ENCODE measurements at regions not wholly inside any gene's neighbourhood (a gene's known extent, or its start where the extent isn't known, plus 50 kb on each side); places are given as distances from the start of the nearest gene placed in this dataset.
"Not testable (repeated sequence)": the region's sequence is repeated elsewhere in the genome, so short reads cannot be mapped to it uniquely, and the experiment has no call there.

DNA sequence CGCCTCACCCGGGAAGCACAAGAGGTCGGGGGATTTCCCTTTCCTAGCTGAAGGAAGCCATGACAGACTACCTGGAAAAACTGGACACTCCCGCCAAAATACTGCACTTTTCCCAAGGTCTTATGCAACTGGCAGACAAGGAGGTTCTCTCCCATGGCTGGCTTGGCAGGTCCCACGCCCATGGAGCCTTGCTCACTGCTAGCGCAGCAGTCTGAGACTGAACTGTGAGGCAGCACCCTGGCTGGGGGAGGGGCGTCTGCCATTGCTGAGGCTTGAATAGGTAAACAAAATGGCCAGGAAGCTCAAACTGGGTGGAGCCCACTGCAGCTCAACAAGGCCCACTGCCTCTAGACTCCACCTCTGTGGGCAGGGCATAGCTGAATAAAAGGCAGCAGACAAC, 92.1 kb downstream of the C4BPA start:
- H3K27me3 ChIP-seq (ENCODE audit: control insufficient read depth in 1 of 2, insufficient read depth in 2 of 2, low read length in 2 of 2); POLR2A ChIA-PET; H3K27ac Mint-ChIP-seq; DNase-seq; H3K4me3 Mint-ChIP-seq; H3K27me3 Mint-ChIP-seq; H3K4me1 ChIP-seq (ENCODE audit: insufficient read depth, low read length); ATAC-seq (ENCODE audit: poor library complexity); H3K9me3 ChIP-seq (ENCODE audit: control insufficient read depth in 1 of 2, insufficient read depth in 1 of 2, low read length in 2 of 2); H3K36me3 ChIP-seq (ENCODE audit: insufficient read depth, low read length); CTCF ChIA-PET; H3K27ac ChIP-seq (ENCODE audit: low read depth in 1 of 2, low read length in 2 of 2); intact Hi-C loops (cut with DNase I, micrococcal nuclease); H3K4me3 ChIP-seq (ENCODE audit: low read length); H3K36me3 Mint-ChIP-seq (ENCODE audit: low read depth); H3K4me1 Mint-ChIP-seq (ENCODE audit: low read depth): not testable (repeated sequence)
- H3K9me3 Mint-ChIP-seq: peaks cover 11% of the 10 kb centered on the region

DNA sequence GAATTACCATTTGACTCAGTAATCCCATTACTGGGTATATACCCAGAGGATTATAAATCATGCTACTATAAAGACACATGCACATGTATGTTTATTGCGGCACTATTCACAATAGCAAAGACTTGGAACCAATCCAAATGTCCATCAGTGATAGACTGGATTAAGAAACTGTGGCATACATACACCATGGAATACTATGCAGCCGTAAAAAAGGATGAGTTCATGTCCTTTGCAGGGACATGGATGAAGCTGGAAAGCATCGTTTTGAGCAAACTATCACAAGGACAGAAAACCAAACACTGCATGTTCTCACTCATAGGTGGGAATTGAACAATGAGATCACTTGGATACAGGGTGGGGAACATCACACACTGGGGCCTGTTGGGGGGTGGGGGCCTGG, 97.5 kb downstream of the C4BPA start:
- H3K27me3 ChIP-seq (ENCODE audit: control insufficient read depth in 1 of 2, insufficient read depth in 2 of 2, low read length in 2 of 2); POLR2A ChIA-PET; H3K4me3 Mint-ChIP-seq; CTCF ChIA-PET; H3K27me3 Mint-ChIP-seq; H3K36me3 Mint-ChIP-seq (ENCODE audit: low read depth); H3K4me1 ChIP-seq (ENCODE audit: insufficient read depth, low read length); H3K4me1 Mint-ChIP-seq (ENCODE audit: low read depth); ATAC-seq (ENCODE audit: poor library complexity); H3K27ac ChIP-seq (ENCODE audit: low read depth in 1 of 2, low read length in 2 of 2); H3K9me3 ChIP-seq (ENCODE audit: control insufficient read depth in 1 of 2, insufficient read depth in 1 of 2, low read length in 2 of 2); DNase-seq; H3K27ac Mint-ChIP-seq; H3K36me3 ChIP-seq (ENCODE audit: insufficient read depth, low read length); H3K4me3 ChIP-seq (ENCODE audit: low read length): not testable (repeated sequence)
- peaks cover 13% of the 10 kb centered on the region for H3K9me3 Mint-ChIP-seq
- intact Hi-C loops (cut with DNase I, micrococcal nuclease): loop anchor here in 1 of 2 experiments (5.0 kb wide), 1 partner anchor 116 kb away; no protein-coding TSS in a partner anchor

GRCh38 chr1:207202480-207202879, 98.4 kb downstream of the C4BPA start:
- CTCF ChIA-PET: no interaction called here
- Histone ChIP-seq H3K27ac (ENCODE audit: low read depth in 1 of 2, low read length in 2 of 2) (no peak overlapping the region), H3K4me3 (ENCODE audit: low read length) (no peak overlapping the region), H3K27me3 (ENCODE audit: control insufficient read depth in 1 of 2, insufficient read depth in 2 of 2, low read length in 2 of 2) (no peaks in the 10 kb centered on the region), H3K9me3 (ENCODE audit: control insufficient read depth in 1 of 2, insufficient read depth in 1 of 2, low read length in 2 of 2) (peaks cover 0 to 10% of the 10 kb centered on the region in 2 experiments), H3K36me3 (ENCODE audit: insufficient read depth, low read length) (no peaks in the 10 kb centered on the region), H3K4me1 (ENCODE audit: insufficient read depth, low read length) (peaks cover 4% of the 10 kb centered on the region)
- peaks cover 12% of the 10 kb centered on the region for H3K36me3 Mint-ChIP-seq (ENCODE audit: low read depth)
- H3K27me3 Mint-ChIP-seq: peaks cover 3% of the 10 kb centered on the region
- DNase-seq: no peak
- H3K4me1 Mint-ChIP-seq (ENCODE audit: low read depth): peaks cover 5% of the 10 kb centered on the region
- peaks cover 9% of the 10 kb centered on the region for H3K9me3 Mint-ChIP-seq
- no peak for ATAC-seq (ENCODE audit: poor library complexity)
- intact Hi-C loops (cut with DNase I, micrococcal nuclease): loop anchor here in 1 of 2 experiments (2.0 to 5.0 kb wide), 2 partner anchors 20 to 115 kb away; no protein-coding TSS in a partner anchor
- POLR2A ChIA-PET: interaction anchor here (1.3 kb wide), 1 partner anchor 119 kb away, joined by 3 read pairs; the partner anchor contains the start of gene CD55
- no peak overlapping the region for H3K27ac Mint-ChIP-seq
- TF ChIP-seq, protein P1, sequence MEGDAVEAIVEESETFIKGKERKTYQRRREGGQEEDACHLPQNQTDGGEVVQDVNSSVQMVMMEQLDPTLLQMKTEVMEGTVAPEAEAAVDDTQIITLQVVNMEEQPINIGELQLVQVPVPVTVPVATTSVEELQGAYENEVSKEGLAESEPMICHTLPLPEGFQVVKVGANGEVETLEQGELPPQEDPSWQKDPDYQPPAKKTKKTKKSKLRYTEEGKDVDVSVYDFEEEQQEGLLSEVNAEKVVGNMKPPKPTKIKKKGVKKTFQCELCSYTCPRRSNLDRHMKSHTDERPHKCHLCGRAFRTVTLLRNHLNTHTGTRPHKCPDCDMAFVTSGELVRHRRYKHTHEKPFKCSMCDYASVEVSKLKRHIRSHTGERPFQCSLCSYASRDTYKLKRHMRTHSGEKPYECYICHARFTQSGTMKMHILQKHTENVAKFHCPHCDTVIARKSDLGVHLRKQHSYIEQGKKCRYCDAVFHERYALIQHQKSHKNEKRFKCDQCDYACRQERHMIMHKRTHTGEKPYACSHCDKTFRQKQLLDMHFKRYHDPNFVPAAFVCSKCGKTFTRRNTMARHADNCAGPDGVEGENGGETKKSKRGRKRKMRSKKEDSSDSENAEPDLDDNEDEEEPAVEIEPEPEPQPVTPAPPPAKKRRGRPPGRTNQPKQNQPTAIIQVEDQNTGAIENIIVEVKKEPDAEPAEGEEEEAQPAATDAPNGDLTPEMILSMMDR (IDR thresholded peaks at IDR 0.05): no peak
- H3K4me3 Mint-ChIP-seq: no peak overlapping the region

DNA sequence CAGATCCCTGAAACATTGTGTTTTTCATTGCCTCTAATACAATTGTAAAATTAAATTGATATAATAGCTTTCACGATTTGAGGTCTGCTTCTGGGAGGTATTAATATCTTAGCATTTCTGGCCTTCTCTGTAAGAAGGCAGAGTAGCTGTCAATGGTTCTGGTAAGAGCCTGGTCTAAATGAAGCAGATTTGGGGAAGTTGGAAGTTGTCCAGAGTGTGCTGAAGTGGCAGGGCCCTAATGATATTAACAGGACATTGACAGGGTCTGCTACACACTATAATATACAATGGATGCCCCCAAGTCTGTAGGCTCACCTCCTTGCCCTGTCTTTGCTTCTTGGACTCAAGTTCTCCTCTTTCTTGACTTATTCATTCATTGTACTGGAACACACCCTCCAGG, 99.5 kb downstream of the C4BPA start:
- CTCF ChIA-PET: no interaction called here
- H3K36me3 Mint-ChIP-seq (ENCODE audit: low read depth): peaks cover 8% of the 10 kb centered on the region
- no peak overlapping the region for H3K27ac Mint-ChIP-seq
- Histone ChIP-seq H3K9me3 (ENCODE audit: control insufficient read depth in 1 of 2, insufficient read depth in 1 of 2, low read length in 2 of 2) (peaks cover 0 to 10% of the 10 kb centered on the region in 2 experiments), H3K4me3 (ENCODE audit: low read length) (no peak overlapping the region), H3K4me1 (ENCODE audit: insufficient read depth, low read length) (peaks cover 4% of the 10 kb centered on the region), H3K27ac (ENCODE audit: low read depth in 1 of 2, low read length in 2 of 2) (no peak overlapping the region), H3K36me3 (ENCODE audit: insufficient read depth, low read length) (no peaks in the 10 kb centered on the region), H3K27me3 (ENCODE audit: control insufficient read depth in 1 of 2, insufficient read depth in 2 of 2, low read length in 2 of 2) (no peaks in the 10 kb centered on the region)
- peaks cover 2% of the 10 kb centered on the region for H3K27me3 Mint-ChIP-seq
- peaks cover 5% of the 10 kb centered on the region for H3K4me1 Mint-ChIP-seq (ENCODE audit: low read depth)
- intact Hi-C loops (cut with DNase I, micrococcal nuclease): loop anchor here in 1 of 2 experiments (2.0 to 5.0 kb wide), 2 partner anchors 21 to 114 kb away; no protein-coding TSS in a partner anchor
- TF ChIP-seq, protein P1 (IDR thresholded peaks at IDR 0.05): no peak
- ATAC-seq (ENCODE audit: poor library complexity) (no peak), DNase-seq (no peak)
- peaks cover 6% of the 10 kb centered on the region for H3K9me3 Mint-ChIP-seq
- no peak overlapping the region for H3K4me3 Mint-ChIP-seq
- POLR2A ChIA-PET: no interaction called here

Data from CD4-positive, alpha-beta T cell (primary cell).